ENCODE measurements at regions not wholly inside any gene's neighbourhood (a gene's known extent, or its start where the extent isn't known, plus 50 kb on each side); places are given as distances from the start of the nearest gene placed in this dataset.

GRCh38 chr1:228921481-228921880, 186.2 kb downstream of the RHOU start:
- Histone ChIP-seq H3K4me1 (ENCODE audit: control insufficient read depth, insufficient read depth, low read length, poor library complexity, severe bottlenecking) (no peaks in the 10 kb centered on the region), H3K9me3 (ENCODE audit: control insufficient read depth, low read length) (peaks cover 7% of the 10 kb centered on the region), H3K36me3 (ENCODE audit: control insufficient read depth, insufficient read depth, low read length) (no peaks in the 10 kb centered on the region), H3K4me3 (ENCODE audit: extremely low read depth, insufficient read depth, low read length, poor library complexity, severe bottlenecking) (no peak overlapping the region), H3K27ac (ENCODE audit: low read depth, low read length, severe bottlenecking) (no peak overlapping the region)
- 92 to 99% methylated on average over 5 to 6 of the region's 7 CpGs for WGBS, 2 experiments (ENCODE audit: insufficient coverage in 2 of 2)

- H3K4me1 ChIP-seq (ENCODE audit: control insufficient read depth, insufficient read depth, low read length, poor library complexity, severe bottlenecking), result no peaks in the 10 kb centered on the region
- peaks cover 7% of the 10 kb centered on the region for H3K9me3 ChIP-seq (ENCODE audit: control insufficient read depth, low read length)
- 89% methylated on average over 2 of the region's 5 CpGs; no CpG with 5 or more reads in 1 of the 2 experiments for WGBS, 2 experiments (ENCODE audit: insufficient coverage in 2 of 2)
- H3K4me3 ChIP-seq (ENCODE audit: extremely low read depth, insufficient read depth, low read length, poor library complexity, severe bottlenecking), result no peak overlapping the region
- no peak overlapping the region for H3K27ac ChIP-seq (ENCODE audit: low read depth, low read length, severe bottlenecking)
- no peaks in the 10 kb centered on the region for H3K36me3 ChIP-seq (ENCODE audit: control insufficient read depth, insufficient read depth, low read length)
Measured at GRCh38 chr1:228922722-228923376, 187.6 kb downstream of the RHOU start.

- WGBS, 2 experiments (ENCODE audit: insufficient coverage in 2 of 2), result 100% methylated on average over 1 to 2 of the region's 4 CpGs
- H3K4me3 ChIP-seq (ENCODE audit: extremely low read depth, insufficient read depth, low read length, poor library complexity, severe bottlenecking), result no peak overlapping the region
- H3K36me3 ChIP-seq (ENCODE audit: control insufficient read depth, insufficient read depth, low read length), result no peaks in the 10 kb centered on the region
- no peaks in the 10 kb centered on the region for H3K4me1 ChIP-seq (ENCODE audit: control insufficient read depth, insufficient read depth, low read length, poor library complexity, severe bottlenecking)
- peaks cover 7% of the 10 kb centered on the region for H3K9me3 ChIP-seq (ENCODE audit: control insufficient read depth, low read length)
- H3K27ac ChIP-seq (ENCODE audit: low read depth, low read length, severe bottlenecking), result no peak overlapping the region
Measured at GRCh38 chr1:228923973-228924686, 188.9 kb downstream of the RHOU start.

GRCh38 chr1:228925691-228926090, 190.4 kb downstream of the RHOU start:
- no peak overlapping the region for H3K27ac ChIP-seq (ENCODE audit: low read depth, low read length, severe bottlenecking)
- 92 to 95% methylated on average over 2 to 3 of the region's 3 CpGs for WGBS, 2 experiments (ENCODE audit: insufficient coverage in 2 of 2)
- peaks cover 7% of the 10 kb centered on the region for H3K9me3 ChIP-seq (ENCODE audit: control insufficient read depth, low read length)
- H3K4me1 ChIP-seq (ENCODE audit: control insufficient read depth, insufficient read depth, low read length, poor library complexity, severe bottlenecking), result peaks cover 4% of the 10 kb centered on the region
- no peaks in the 10 kb centered on the region for H3K36me3 ChIP-seq (ENCODE audit: control insufficient read depth, insufficient read depth, low read length)
- H3K4me3 ChIP-seq (ENCODE audit: extremely low read depth, insufficient read depth, low read length, poor library complexity, severe bottlenecking), result no peak overlapping the region

- no peak overlapping the region for H3K27ac ChIP-seq (ENCODE audit: low read depth, low read length, severe bottlenecking)
- peaks cover 4% of the 10 kb centered on the region for H3K4me1 ChIP-seq (ENCODE audit: control insufficient read depth, insufficient read depth, low read length, poor library complexity, severe bottlenecking)
- 91% methylated on average over 2 of the region's 4 CpGs; no CpG with 5 or more reads in 1 of the 2 experiments for WGBS, 2 experiments (ENCODE audit: insufficient coverage in 2 of 2)
- H3K4me3 ChIP-seq (ENCODE audit: extremely low read depth, insufficient read depth, low read length, poor library complexity, severe bottlenecking), result no peak overlapping the region
- H3K36me3 ChIP-seq (ENCODE audit: control insufficient read depth, insufficient read depth, low read length), result no peaks in the 10 kb centered on the region
- H3K9me3 ChIP-seq (ENCODE audit: control insufficient read depth, low read length), result peaks cover 7% of the 10 kb centered on the region
Measured at GRCh38 chr1:228927421-228927820, 192.1 kb downstream of the RHOU start.

GRCh38 chr1:228927946-228928898, 192.9 kb downstream of the RHOU start:
- Histone ChIP-seq H3K36me3 (ENCODE audit: control insufficient read depth, insufficient read depth, low read length) (no peaks in the 10 kb centered on the region), H3K4me1 (ENCODE audit: control insufficient read depth, insufficient read depth, low read length, poor library complexity, severe bottlenecking) (peaks cover 4% of the 10 kb centered on the region), H3K27ac (ENCODE audit: low read depth, low read length, severe bottlenecking) (no peak overlapping the region), H3K9me3 (ENCODE audit: control insufficient read depth, low read length) (peaks cover under 1% of the 10 kb centered on the region), H3K4me3 (ENCODE audit: extremely low read depth, insufficient read depth, low read length, poor library complexity, severe bottlenecking) (no peak overlapping the region)
- 90 to 95% methylated on average over 10 to 11 of the region's 12 CpGs for WGBS, 2 experiments (ENCODE audit: insufficient coverage in 2 of 2)

- Histone ChIP-seq H3K4me1 (ENCODE audit: control insufficient read depth, insufficient read depth, low read length, poor library complexity, severe bottlenecking) (peaks cover 4% of the 10 kb centered on the region), H3K9me3 (ENCODE audit: control insufficient read depth, low read length) (no peaks in the 10 kb centered on the region), H3K4me3 (ENCODE audit: extremely low read depth, insufficient read depth, low read length, poor library complexity, severe bottlenecking) (no peak overlapping the region), H3K27ac (ENCODE audit: low read depth, low read length, severe bottlenecking) (no peak overlapping the region), H3K36me3 (ENCODE audit: control insufficient read depth, insufficient read depth, low read length) (no peaks in the 10 kb centered on the region)
- 100% methylated on average over 1 of the region's 4 CpGs; no CpG with 5 or more reads in 1 of the 2 experiments for WGBS, 2 experiments (ENCODE audit: insufficient coverage in 2 of 2)
Measured at GRCh38 chr1:228929476-228930027, 194.3 kb downstream of the RHOU start.

GRCh38 chr1:228930479-228930957, 195.2 kb downstream of the RHOU start:
- Histone ChIP-seq H3K4me3 (ENCODE audit: extremely low read depth, insufficient read depth, low read length, poor library complexity, severe bottlenecking) (no peak overlapping the region), H3K9me3 (ENCODE audit: control insufficient read depth, low read length) (no peaks in the 10 kb centered on the region), H3K36me3 (ENCODE audit: control insufficient read depth, insufficient read depth, low read length) (no peaks in the 10 kb centered on the region), H3K27ac (ENCODE audit: low read depth, low read length, severe bottlenecking) (peak overlapping the region; percentile 41), H3K4me1 (ENCODE audit: control insufficient read depth, insufficient read depth, low read length, poor library complexity, severe bottlenecking) (peaks cover 8% of the 10 kb centered on the region)
- 79 to 89% methylated on average over 9 of the region's 10 CpGs for WGBS, 2 experiments (ENCODE audit: insufficient coverage in 2 of 2)

GRCh38 chr1:228933753-228934152, 198.5 kb downstream of the RHOU start:
- Histone ChIP-seq H3K27ac (ENCODE audit: low read depth, low read length, severe bottlenecking) (no peak overlapping the region), H3K4me3 (ENCODE audit: extremely low read depth, insufficient read depth, low read length, poor library complexity, severe bottlenecking) (no peak overlapping the region), H3K9me3 (ENCODE audit: control insufficient read depth, low read length) (no peaks in the 10 kb centered on the region), H3K36me3 (ENCODE audit: control insufficient read depth, insufficient read depth, low read length) (no peaks in the 10 kb centered on the region), H3K4me1 (ENCODE audit: control insufficient read depth, insufficient read depth, low read length, poor library complexity, severe bottlenecking) (peaks cover 13% of the 10 kb centered on the region)
- 90% methylated on average over 2 of the region's 3 CpGs; no CpG with 5 or more reads in 1 of the 2 experiments for WGBS, 2 experiments (ENCODE audit: insufficient coverage in 2 of 2)

GRCh38 chr1:228935198-228935663, 200.0 kb downstream of the RHOU start:
- WGBS, 2 experiments (ENCODE audit: insufficient coverage in 2 of 2), result 88 to 93% methylated on average over 3 to 4 of the region's 4 CpGs
- no peak overlapping the region for H3K4me3 ChIP-seq (ENCODE audit: extremely low read depth, insufficient read depth, low read length, poor library complexity, severe bottlenecking)
- no peaks in the 10 kb centered on the region for H3K36me3 ChIP-seq (ENCODE audit: control insufficient read depth, insufficient read depth, low read length)
- peaks cover 13% of the 10 kb centered on the region for H3K4me1 ChIP-seq (ENCODE audit: control insufficient read depth, insufficient read depth, low read length, poor library complexity, severe bottlenecking)
- H3K27ac ChIP-seq (ENCODE audit: low read depth, low read length, severe bottlenecking), result no peak overlapping the region
- H3K9me3 ChIP-seq (ENCODE audit: control insufficient read depth, low read length), result no peaks in the 10 kb centered on the region

Measured in mesodermal cell (in vitro differentiated cells).